ENCODE measurements at regions not wholly inside any gene's neighbourhood (a gene's known extent, or its start where the extent isn't known, plus 50 kb on each side); places are given as distances from the start of the nearest gene placed in this dataset.

DNA sequence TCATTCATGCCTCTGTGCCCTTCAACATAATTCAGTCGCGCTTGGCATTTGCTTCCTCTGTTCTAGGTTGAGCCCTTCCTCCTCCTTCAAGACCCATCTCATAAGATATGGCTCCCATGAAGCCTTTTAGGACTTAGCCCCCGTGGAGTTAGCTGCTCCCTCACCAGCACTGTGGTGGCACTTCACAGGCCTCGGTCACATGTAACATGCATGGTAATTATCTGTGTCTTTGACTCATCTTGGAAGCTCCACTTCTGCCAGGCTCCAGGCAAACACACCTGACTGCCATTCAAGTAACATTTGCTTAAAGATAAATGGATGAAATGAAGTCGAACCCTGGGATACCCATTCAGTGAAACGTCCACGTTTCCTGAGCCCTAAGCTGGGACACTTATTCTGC lies 484.7 kb downstream of the EIPR1 start:
- no peak for DNase-seq
- in situ Hi-C loops (cut with MboI; ENCODE audit: low pct_unique_long_range_greater_than_20kb, low sequenced_read_pairs): no loop called here

DNA sequence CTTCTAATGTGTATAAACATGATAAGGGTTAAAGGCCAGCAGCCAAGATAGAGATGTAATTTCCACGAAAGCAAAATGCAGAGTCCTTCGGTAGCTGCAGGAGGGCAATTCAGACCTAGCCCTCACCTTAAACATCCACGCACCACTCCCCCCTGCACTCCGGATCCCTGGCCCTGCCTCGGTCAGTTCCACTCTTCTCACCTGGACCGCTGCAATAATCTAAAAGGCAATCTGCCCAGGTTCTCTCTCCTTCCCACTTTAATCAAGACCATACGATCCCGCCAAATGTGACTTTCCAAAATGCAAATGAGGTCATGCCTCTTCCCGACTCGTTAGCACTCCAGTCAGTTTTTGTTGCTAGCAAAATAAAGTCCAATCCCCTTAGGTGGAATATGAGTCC lies 485.2 kb downstream of the EIPR1 start:
- in situ Hi-C loops (cut with MboI; ENCODE audit: low pct_unique_long_range_greater_than_20kb, low sequenced_read_pairs): no loop called here
- DNase-seq: no peak

DNA sequence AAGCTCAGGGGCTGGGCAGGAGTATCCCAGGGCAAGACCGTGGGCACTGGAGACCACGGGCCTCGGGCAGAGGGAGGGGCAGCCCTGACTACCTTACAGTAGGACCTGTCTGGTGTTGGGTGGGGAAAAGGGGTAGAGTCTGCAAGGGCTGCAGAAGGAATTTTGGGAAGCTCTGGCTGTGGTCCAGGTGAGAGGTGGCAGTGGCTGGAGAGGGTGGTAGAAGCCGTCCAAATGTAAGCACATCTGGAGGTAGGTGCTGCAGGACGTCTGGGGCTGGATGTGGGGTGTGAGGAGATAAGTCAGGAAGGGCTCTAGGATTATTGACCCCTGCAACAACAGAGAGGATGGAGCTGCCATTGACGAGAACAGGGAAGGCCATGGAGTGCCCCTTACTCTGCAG lies 486.7 kb downstream of the EIPR1 start:
- DNase-seq: no peak
- in situ Hi-C loops (cut with MboI; ENCODE audit: low pct_unique_long_range_greater_than_20kb, low sequenced_read_pairs): no loop called here

DNA sequence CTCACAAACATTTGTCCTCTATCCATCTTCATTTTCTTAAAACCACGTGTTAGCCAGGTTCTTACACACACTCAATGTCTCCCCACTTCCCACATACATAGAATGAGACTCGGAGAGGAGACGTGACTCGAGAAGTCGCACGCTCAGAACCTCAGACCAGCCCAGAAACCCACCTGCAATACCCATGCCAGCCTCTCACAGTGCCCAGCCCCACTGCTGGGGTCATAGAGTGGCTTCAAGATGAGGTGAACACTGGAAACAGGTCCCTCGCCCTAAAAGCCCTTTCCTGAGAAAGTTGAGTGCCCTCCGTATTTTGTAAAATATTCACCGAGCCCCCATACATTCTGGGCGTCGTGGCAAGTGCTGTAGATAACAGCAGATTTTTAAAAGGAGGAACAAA lies 487.4 kb downstream of the EIPR1 start:
- DNase-seq: no peak
- in situ Hi-C loops (cut with MboI; ENCODE audit: low pct_unique_long_range_greater_than_20kb, low sequenced_read_pairs): no loop called here

DNA sequence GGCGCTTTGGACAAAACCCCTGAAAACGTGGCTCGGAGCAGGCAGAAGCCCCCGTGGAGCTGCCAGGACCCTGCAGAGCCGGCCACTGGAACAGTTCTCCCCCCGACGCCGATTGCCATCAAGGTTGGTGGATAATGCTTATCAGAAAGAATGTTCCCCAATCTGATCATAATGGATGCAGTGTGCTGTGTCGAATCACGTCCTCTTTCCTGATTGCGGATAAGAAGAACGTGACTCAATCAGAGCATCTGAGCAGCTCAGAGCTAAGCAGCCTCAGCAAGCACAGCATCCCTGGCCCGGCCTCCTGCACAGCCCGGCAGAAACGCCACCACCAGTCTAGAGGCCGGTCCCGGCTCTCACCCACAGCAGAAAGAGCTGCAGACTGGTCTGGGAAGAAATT lies 488.0 kb downstream of the EIPR1 start:
- no peak for DNase-seq
- in situ Hi-C loops (cut with MboI; ENCODE audit: low pct_unique_long_range_greater_than_20kb, low sequenced_read_pairs): no loop called here

DNA sequence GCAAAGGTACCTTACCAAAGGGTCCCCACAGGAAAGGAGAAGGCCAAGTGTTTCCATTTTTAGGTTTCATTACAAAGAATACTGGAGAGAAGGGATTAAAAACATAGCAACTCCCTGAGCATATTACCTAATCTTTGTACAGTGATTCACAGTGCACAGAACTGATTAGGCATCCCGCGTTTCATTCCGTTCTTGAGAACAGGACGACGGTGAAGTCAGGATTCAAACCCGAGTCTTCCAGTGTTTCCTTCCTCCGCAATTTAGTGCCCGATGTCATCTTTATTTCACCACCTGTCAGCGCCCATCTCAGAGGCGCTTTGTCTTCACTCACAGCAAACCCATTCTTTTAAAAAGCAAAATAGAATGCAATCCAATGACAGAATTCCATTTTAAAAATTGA lies 488.5 kb downstream of the EIPR1 start:
- in situ Hi-C loops (cut with MboI; ENCODE audit: low pct_unique_long_range_greater_than_20kb, low sequenced_read_pairs): no loop called here
- no peak for DNase-seq

DNA sequence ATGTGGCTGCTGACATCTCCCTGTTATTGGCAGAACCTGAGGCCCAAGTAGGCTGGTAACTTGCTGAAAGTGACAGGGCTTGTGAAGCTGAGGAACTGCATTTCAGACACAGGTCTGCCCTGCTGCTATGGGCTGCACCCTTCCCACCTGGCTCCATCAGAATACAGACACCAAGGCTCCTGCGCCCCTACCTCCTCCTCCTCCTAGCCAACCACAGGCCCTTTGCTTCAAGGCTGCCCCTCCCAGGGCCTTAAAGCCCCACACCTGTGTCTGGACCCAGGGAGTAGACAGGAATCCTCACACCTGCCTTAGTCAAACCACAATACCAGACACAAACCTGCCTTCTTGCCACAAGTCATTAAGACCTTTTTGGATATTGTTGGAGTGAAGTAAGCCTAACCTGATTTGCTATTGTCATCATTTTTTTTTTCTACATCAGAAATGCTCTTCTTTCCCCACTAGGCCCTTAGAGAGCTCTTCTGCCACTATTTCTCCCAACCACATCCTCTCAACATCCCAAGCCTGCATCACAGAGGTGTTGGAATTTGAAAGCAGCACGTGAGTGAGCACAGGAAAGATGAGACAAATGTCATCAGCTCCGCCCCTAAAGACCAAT lies 489.7 kb downstream of the EIPR1 start:
- DNase-seq: no peak
- in situ Hi-C loops (cut with MboI; ENCODE audit: low pct_unique_long_range_greater_than_20kb, low sequenced_read_pairs): no loop called here

DNA sequence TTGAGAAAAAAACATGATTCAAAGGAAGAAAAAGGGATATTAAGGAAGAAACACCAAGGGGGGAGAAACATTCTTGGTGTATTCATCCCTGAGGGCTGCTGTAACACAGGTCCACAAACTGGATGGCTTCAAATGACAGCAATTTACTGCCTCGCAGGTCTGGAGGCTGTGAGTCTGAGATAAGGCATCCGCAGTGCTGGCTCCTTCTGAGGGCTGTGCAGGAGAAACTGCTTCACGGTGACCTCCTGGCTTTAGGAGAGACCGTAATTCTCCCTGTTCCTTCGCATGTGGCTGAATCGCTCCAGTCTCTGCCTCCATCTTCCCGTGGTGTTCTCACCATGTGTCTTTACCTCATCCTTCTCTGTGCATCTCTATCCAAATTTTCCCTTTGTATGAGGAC lies 490.7 kb downstream of the EIPR1 start:
- in situ Hi-C loops (cut with MboI; ENCODE audit: low pct_unique_long_range_greater_than_20kb, low sequenced_read_pairs): no loop called here

DNA sequence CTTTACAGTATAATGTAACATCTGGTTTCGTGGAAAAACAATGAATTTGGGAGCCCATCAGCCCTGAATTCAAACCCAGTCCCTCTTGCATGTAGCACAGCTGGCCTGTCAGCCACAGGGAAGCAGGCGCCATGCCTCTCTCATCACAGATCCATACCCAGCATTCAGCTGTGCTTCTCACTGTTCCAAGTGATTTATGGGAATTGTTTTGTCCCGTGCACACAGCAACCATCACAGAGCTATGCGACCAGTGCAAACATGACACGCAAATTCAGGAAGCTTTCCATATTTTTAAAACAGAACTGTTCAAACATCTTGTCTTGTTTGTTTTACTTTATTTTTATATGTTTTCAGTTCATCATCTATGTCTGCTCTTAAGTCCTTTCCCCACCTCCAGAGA lies 496.1 kb downstream of the EIPR1 start:
- in situ Hi-C loops (cut with MboI; ENCODE audit: low pct_unique_long_range_greater_than_20kb, low sequenced_read_pairs): no loop called here
- DNase-seq: no peak

More for the DNA sequence above, 490.7 kb downstream of the EIPR1 start:
- no peak for DNase-seq

DNA sequence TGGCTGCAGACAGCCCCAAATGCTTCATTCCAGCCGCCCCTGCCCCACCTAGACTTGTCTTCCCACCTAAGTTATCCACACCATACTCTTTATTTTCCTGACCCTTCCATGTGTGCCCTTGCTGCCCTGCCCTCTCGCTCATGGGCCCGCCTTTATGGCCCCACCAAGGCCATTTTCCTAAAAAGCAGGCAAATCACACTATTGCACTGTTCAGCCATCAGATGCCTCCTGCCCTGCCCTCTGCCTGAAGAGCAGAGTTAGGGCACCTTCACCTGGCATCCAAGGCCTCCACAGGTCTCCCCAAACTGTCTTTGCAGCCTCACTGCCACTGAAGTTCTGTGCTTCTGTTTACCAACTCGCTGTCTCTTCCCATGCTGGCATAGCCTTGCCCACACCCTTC lies 496.7 kb downstream of the EIPR1 start:
- no peak for DNase-seq
- in situ Hi-C loops (cut with MboI; ENCODE audit: low pct_unique_long_range_greater_than_20kb, low sequenced_read_pairs): no loop called here

DNA sequence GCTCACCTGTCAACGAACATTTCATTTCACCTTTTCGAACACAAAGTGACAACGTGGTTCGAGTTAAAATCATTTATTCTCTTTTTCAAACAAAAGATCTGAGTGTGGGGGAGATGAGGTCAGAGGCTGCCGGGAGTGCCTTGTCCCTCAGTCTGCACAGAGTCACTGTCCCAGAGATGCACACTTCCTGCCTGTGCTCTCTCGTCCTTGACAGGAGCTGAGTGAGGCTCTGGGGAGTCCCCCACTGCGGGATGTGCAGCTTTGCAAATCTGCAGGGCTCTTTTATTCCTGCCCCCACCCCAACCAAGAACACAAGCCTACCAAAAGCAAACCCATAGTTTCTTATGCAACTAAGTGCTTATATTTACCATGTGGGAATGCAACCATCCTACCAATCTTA lies 497.8 kb downstream of the EIPR1 start:
- in situ Hi-C loops (cut with MboI; ENCODE audit: low pct_unique_long_range_greater_than_20kb, low sequenced_read_pairs): no loop called here
- DNase-seq: no peak

DNA sequence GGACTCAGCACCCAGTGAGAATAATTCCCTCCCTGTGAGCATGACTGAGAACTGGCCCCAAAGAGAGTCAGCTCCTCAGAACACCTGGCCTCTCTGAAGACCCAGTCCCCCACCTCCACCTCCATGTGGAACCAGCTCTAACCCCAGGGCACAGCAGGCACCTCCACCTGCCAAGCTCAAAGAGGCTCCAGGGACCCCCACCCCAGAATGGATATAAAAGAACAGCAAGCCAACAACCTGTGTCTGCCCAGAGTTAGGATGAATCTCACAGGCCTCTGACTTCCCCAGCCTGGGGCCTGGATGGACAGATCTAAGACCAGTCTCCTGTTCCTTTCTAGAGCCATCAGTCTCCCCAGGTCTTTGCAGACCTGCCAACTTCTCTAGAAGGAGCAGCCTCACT lies 498.5 kb downstream of the EIPR1 start:
- no peak for DNase-seq
- in situ Hi-C loops (cut with MboI; ENCODE audit: low pct_unique_long_range_greater_than_20kb, low sequenced_read_pairs): no loop called here

DNA sequence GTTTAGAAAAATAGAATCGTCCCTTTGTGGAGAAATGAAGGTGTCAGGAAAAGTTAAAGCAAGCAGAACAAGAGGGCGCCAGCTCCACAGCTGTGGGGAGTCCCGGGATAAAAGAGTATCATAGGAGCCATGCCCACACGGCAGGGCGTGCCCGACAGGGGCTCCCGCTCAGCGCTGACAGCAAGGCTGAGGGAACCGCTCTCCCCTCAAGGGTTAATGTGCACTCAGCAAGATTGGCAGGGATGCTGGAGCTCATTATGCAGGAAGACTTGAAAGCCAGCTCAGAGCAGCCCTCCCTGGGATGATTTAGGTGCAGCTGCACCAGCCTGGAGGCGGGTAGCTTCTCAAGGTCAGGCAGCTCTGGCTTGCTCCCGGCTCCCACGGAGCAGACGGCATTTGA lies 500.2 kb downstream of the EIPR1 start:
- DNase-seq: no peak
- in situ Hi-C loops (cut with MboI; ENCODE audit: low pct_unique_long_range_greater_than_20kb, low sequenced_read_pairs): no loop called here

DNA sequence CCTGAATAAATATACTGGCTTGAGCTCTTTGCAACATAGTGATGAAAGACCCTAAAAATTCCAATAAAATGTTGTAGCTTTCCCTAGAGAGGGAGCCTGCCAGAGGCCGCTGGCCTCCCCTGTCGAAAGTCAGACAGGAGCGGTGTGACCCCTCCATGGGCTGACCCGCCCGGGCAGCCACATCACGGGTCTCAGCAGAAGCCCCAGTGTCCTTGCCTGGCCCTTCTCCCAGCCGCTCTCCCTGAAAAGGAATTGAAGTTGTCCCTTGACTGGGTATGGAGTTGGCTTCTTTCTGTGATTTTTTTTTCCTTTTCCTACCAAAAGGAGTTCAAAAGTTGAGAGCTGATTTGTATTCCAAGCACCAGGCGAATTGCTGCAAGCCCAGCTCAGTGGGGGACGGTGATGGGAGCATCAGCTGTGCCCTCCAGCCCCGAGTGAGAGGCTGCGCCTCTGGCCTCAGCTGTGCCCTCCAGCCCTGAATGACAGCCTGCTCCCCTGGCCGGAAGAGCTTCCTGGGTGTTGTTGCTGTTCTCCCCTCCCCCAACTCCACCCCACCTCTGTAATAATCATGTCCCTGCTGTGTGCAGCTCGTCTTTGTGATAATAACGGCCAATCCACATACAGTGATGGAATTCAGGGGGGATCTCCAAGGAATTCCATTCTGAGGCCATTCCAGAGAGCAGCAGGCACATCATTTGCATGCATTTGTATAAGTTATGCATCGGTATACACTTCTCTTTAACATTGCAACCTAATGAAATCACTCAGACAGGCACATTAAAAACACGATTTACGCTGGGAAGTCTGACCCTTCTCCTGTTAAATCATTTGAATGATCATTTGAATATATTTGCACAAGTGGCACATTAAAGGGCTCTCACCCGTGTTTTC lies 501.0 kb downstream of the EIPR1 start:
- no peak for DNase-seq
- in situ Hi-C loops (cut with MboI; ENCODE audit: low pct_unique_long_range_greater_than_20kb, low sequenced_read_pairs): no loop called here

DNA sequence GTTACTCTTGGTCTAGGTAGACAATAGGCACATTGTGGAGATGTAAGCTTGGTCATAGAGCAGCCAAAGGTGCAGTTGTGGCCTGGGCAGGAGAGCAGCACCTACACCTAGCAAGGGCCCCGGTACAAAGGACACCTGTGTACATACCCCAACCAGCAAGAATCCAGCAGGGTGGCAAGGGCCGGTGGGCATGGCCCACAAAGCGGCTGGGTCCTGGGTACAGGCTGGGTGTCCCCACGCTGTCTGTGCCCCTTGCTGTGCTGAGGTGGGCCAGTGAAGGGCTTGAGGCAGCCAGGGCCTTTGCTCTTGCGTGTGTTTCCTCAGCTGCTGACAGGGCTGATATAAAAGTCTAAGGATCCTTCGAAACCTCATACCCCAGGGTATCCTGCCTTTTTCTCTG lies 501.8 kb downstream of the EIPR1 start:
- DNase-seq: no peak
- in situ Hi-C loops (cut with MboI; ENCODE audit: low pct_unique_long_range_greater_than_20kb, low sequenced_read_pairs): no loop called here

DNA sequence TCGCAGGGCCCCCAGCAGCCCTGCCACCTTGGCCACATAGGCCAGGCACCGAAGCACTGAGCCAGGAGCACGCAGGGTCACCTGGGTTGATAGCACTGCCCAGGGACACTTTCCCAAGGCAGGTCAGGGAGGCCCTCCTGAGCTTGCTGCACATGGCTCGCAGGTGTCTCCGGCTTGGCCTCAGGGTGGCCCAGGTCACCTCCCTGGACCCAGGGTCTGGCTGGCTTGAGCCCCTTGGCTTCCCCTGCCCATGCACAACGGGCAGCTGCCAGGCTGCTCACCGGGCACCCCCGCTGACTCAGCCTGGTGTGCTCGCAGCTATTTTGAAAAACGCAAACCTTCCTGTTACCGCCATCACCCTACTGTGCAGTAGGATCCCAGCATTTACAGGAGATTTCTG lies 502.3 kb downstream of the EIPR1 start:
- in situ Hi-C loops (cut with MboI; ENCODE audit: low pct_unique_long_range_greater_than_20kb, low sequenced_read_pairs): no loop called here

DNA sequence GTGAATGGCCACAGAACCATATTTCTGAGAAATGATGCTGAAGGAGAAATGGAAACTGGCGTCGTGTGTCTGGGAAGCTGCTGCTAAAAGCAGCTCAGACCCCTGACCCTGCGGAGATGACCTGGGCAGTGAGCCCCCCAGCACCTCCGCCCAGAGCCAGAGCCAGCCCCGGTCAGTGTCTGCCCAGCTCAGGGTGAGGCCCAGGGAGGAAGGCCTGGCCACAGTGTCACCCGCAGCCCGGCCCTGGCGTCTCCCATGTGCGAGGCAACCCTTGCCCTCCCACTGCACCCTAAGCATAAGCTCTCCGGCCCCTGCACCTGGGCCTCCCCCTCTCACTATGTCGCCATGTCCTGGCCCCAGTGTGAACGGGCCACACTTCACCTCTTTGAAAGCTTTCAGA lies 502.8 kb downstream of the EIPR1 start:
- in situ Hi-C loops (cut with MboI; ENCODE audit: low pct_unique_long_range_greater_than_20kb, low sequenced_read_pairs): no loop called here
- no peak for DNase-seq

More for the DNA sequence above, 502.3 kb downstream of the EIPR1 start:
- no peak for DNase-seq

DNA sequence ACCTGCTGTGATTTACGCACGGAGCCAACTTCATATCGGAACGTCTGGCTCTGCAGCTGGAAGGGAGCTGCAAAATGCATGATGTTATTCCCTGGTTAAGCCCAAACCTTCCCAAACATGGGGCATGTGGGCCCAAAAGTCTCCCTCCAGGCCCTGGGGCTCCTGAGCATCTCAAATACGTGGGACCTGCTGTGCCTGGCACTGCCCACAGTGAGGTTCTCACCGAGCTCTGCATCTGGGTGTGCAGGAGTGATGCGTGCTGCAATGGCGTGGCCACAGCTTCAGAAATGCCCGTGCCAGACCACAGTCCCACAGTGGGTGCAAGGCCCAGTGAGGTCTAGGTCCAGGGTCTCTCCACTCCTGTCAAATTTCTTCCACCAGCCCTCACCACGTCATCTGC lies 503.3 kb downstream of the EIPR1 start:
- no peak for DNase-seq
- in situ Hi-C loops (cut with MboI; ENCODE audit: low pct_unique_long_range_greater_than_20kb, low sequenced_read_pairs): no loop called here

DNA sequence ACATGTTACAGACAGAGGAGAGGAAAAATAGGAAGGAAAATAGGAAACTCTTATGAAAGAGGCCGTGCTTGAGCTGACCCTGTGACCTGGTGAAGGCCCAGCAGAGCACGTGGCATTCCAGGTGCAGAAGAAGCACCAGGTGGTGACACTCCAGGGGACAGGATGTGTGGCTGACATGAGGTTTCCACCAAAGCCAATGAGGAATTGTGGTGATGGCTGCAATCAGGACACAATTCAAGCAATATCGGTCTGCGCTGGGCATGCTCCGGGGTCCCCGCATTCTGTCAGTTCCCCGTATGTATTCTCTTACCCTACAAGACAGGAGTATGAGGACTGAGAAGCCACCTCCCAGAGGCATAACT lies 504.2 kb downstream of the EIPR1 start:
- in situ Hi-C loops (cut with MboI; ENCODE audit: low pct_unique_long_range_greater_than_20kb, low sequenced_read_pairs): no loop called here
- no peak for DNase-seq

DNA sequence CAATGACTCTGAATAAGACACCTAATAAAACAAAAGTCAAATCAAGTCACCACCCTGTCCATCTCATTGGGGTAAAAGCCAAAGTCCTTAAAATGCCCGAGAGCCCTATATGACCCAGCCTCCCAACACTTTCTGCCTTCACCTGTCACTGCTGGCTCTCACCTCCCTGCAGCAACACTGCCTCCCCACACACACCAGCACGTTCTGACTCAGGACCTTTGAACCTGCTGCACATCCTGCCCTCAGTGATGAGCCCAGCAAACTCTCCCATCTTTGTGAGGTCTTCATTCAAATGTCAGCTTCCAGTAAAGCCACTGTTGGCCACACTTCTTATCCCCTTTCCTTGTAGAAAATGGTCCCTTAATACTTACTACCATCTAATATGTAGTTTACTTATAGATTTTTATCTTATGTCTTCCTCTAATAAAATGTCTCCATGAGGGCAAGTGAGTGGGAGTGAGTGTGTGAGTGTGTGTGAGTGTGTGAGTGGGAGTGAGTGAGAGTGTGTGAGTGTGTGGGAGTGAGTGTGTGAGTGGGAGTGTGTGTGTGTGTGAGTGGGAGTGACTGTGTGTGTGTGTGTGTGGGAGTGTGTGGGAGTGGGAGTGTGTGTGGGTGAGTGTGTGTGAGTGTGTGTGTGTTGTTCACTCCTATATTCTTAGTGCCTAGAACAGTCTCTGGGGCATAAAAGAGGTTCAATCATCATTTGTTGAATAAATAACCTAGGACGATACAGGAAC lies 504.7 kb downstream of the EIPR1 start:
- no peak for DNase-seq
- in situ Hi-C loops (cut with MboI; ENCODE audit: low pct_unique_long_range_greater_than_20kb, low sequenced_read_pairs): no loop called here

DNA sequence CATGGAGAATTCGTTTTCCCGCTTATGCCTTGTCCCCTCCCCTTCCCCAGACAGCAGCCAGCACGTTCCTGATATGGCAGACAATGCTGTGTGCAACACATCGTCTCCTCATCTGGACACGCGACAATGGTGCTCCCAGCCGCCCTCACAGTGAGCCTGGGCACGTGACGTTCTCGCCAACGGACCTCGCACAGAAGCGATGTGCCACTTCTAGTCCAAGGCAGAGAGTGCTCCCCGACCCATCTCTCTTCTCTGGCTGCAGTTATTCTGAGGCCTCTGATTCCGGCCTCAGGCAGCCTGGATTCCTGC lies 505.4 kb downstream of the EIPR1 start:
- DNase-seq: no peak

More for the DNA sequence above, 505.4 kb downstream of the EIPR1 start:
- in situ Hi-C loops (cut with MboI; ENCODE audit: low pct_unique_long_range_greater_than_20kb, low sequenced_read_pairs): no loop called here
